Kidney (tissue), 10 donors: ENCODE measurements at regions not wholly inside any gene's neighbourhood (a gene's known extent, or its start where the extent isn't known, plus 50 kb on each side); places are given as distances from the start of the nearest gene placed in this dataset.
A peak's percentile ranks its signal among the peaks of the same experiment; 100 is the strongest.
"Not testable (repeated sequence)": the region's sequence is repeated elsewhere in the genome, so short reads cannot be mapped to it uniquely, and the experiment has no call there.

Experiments
- DNase-seq, 5 donors: peaks; one replicate each; pipeline ENCODE4 v3.0.0-alpha.2; 2013 to 2020
- FAIRE-seq: peaks from 2 replicates; lab custom pipeline; 2012; peaks lifted over from hg19 to GRCh38; lab: Jason Lieb, UNC
- H3K27ac ChIP-seq, 2 donors: one replicate each; pipeline ENCODE4 v1.7.0; 2013; ENCODE audit warnings: low read depth in 2 of 2, low read length in 2 of 2, inconsistent platforms in 1 of 2
- H3K27me3 ChIP-seq: one replicate; pipeline ENCODE4 v1.7.1; 2013; ENCODE audit warnings: low read length, inconsistent platforms; ENCODE audit not compliant: control insufficient read depth, insufficient read depth
- H3K36me3 ChIP-seq, 3 donors: one replicate each; pipeline versions ENCODE4 v1.7.0 to v1.7.1; 2013; ENCODE audit warnings: low read length in 3 of 3, control low read depth in 1 of 3, inconsistent platforms in 1 of 3; ENCODE audit not compliant: insufficient read depth in 3 of 3, control insufficient read depth in 2 of 3
- H3K4me1 ChIP-seq, 3 donors: one replicate each; pipeline versions ENCODE4 v1.7.0 to v1.7.1; 2013; ENCODE audit warnings: low read length in 3 of 3, inconsistent platforms in 1 of 3, low read depth in 1 of 3; ENCODE audit not compliant: control insufficient read depth in 2 of 3, insufficient read depth in 2 of 3
- H3K4me3 ChIP-seq, 3 donors: one replicate each; pipeline versions ENCODE4 v1.7.0 to v1.8.1; 2013; ENCODE audit warnings: low read length in 3 of 3, control low read depth in 1 of 3, inconsistent platforms in 1 of 3
- H3K9ac ChIP-seq, 3 donors: one replicate each; pipeline versions ENCODE4 v1.7.0 to v1.7.1; 2013; ENCODE audit warnings: low read length in 3 of 3, control low read depth in 1 of 3, inconsistent platforms in 1 of 3
- H3K9me3 ChIP-seq, 3 donors: one replicate each; pipeline versions ENCODE4 v1.7.0 to v1.7.1; 2013; ENCODE audit warnings: low read length in 3 of 3, control low read depth in 1 of 3, inconsistent platforms in 1 of 3; ENCODE audit not compliant: control insufficient read depth in 2 of 3, insufficient read depth in 1 of 3
- intact Hi-C: fragments of 100-400 bp; cut with DNase I; formaldehyde crosslinking; loops from one replicate; pipeline ENCODE4 v1.11.1; 2022
- donor health status: control.
- donor health status: control.
- donor health status: DM: yes; HTN: yes; CAD: no.
- donor health status: Normal renal cell carcinoma (clear cell type).

- H3K4me3 ChIP-seq, H3K27me3 ChIP-seq, H3K36me3 ChIP-seq, H3K9ac ChIP-seq, intact Hi-C loops, H3K4me1 ChIP-seq, DNase-seq, H3K9me3 ChIP-seq, H3K27ac ChIP-seq, FAIRE-seq: not testable (repeated sequence)
These were observed 54.3 kb upstream of the METTL14 start for GRCh38 chr4:118630897-118631296.

DNA sequence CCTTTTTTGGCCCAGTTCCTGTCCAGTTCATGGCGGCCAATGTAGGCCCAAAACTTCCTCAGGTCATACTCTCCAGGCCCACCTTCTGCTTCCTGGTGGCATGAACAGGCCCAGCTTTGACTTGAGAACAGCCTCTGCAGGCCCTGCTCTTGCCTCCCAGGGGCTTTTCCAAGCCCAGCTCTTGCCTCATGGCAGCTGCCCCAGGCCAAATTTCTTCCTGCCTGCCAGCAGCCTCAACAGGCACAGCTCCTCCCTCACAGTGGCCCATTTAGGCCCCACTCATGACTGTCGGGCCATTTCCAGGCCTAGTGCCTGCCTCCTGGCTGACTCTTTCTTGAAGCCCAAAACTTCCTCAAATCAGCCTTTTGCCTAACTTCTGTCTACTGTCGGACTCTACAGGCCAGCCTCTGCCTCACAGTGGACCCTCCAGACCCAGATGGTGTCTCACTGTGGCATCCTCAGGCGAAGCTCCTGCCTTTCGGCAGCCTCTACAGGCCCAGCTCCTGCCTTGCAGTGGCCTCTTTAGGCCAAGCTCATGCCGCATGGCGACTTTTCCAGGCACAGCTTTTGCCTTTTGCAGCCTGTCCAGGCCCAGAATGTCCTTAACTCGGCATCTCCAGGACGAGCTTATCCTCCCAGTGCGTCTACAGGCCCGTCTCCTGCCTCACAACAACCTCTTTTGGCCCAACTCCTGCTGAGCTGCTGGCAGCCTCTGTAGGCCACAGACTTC is 53.7 kb upstream of the METTL14 start:
- FAIRE-seq, H3K9me3 ChIP-seq: not testable (repeated sequence)
- DNase-seq: peak in 1 of 5 donors; percentile 52

GRCh38 chr4:118633476-118633875 is 51.7 kb upstream of the METTL14 start:
- H3K9ac ChIP-seq, H3K36me3 ChIP-seq, H3K4me1 ChIP-seq, H3K9me3 ChIP-seq, FAIRE-seq, H3K27ac ChIP-seq, intact Hi-C loops, H3K27me3 ChIP-seq, H3K4me3 ChIP-seq: not testable (repeated sequence)
- DNase-seq: peak in 1 of 5 donors; percentile 45

More for the DNA sequence above, 53.7 kb upstream of the METTL14 start:
- intact Hi-C loops, H3K4me3 ChIP-seq, H3K27me3 ChIP-seq, H3K27ac ChIP-seq, H3K9ac ChIP-seq, H3K36me3 ChIP-seq, H3K4me1 ChIP-seq: not testable (repeated sequence)

DNA sequence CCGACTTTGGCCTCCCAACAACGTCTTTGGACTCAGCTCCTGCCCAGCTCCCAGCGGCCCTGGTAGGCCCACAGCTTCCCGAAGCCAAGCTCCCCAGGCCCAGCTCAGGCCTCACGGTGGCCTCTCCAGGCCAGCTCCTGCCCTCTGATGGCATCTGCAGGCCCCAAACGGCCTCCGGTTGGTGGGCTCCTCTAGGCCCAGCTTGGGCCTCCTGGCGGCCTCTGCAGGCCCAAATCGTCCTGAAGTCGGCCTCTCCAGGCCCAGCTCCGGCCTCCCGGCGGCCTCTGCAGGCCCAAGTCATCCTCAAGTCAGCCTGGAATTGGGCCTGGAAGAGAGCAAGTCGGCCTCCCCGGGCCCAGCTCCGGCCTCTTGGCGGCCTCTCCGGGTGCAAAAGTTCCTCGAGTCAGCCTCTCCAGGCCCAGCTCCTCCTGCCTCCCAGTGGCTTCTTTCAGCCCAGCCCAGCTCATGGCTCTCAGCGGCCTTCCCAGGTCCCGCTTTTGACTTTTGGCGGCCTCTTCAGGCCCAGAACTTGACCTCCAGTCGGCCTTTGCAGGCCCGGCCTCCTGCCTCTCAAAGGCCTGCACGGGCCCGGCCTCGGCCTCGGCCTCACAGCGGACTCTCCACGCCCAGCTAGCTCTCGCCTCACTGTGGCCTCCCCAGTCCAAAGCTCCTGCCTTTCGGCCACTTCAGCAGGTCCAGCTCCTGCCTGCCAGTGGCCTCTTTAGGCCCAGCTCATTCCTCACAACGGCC is 50.9 kb upstream of the METTL14 start:
- H3K9me3 ChIP-seq, intact Hi-C loops, H3K9ac ChIP-seq, H3K27ac ChIP-seq, FAIRE-seq, H3K4me3 ChIP-seq, H3K36me3 ChIP-seq, H3K27me3 ChIP-seq, H3K4me1 ChIP-seq: not testable (repeated sequence)
- DNase-seq: peak in 1 of 5 donors; percentile 66
